IMR-90 (cell line): ENCODE measurements at regions not wholly inside any gene's neighbourhood (a gene's known extent, or its start where the extent isn't known, plus 50 kb on each side); places are given as distances from the start of the nearest gene placed in this dataset.

Experiments
- CTCF ChIP-seq: conservative IDR thresholded peaks from 2 replicates; pipeline ENCODE4 v1.5.1; 2012; ENCODE audit warnings: mild to moderate bottlenecking, low read depth, low read length, improper control_type of control experiment
- MXI1 ChIP-seq: IDR thresholded peaks from 2 replicates; pipeline ENCODE4 v1.6.1; 2012; ENCODE audit warnings: low read depth, mild to moderate bottlenecking, low read length, moderate library complexity, borderline replicate concordance
- POLR2A ChIP-seq: IDR thresholded peaks from 2 replicates; pipeline ENCODE4 v1.6.1; 2012; ENCODE audit warnings: mild to moderate bottlenecking, low read depth, low read length

- TF ChIP-seq POLR2A (no peak), MXI1 (no peak), CTCF (no peak)
Observed at GRCh38 chr2:53559302-53559966, 208.2 kb upstream of the CHAC2 start.
